H1 (cell line): ENCODE measurements at regions not wholly inside any gene's neighbourhood (a gene's known extent, or its start where the extent isn't known, plus 50 kb on each side); places are given as distances from the start of the nearest gene placed in this dataset.

ENCODE experiments used
- CTCF ChIA-PET: fragments of 300-600 bp; sonication (Branson Sonifier 250); formaldehyde crosslinking; loops from one replicate; lab custom pipeline; 2021; ENCODE audit not compliant: partially characterized antibody; lab: Charles Lee
- POLR2A ChIA-PET: fragments of 300-600 bp; sonication (Branson Sonifier 250); formaldehyde crosslinking; loops from one replicate; lab custom pipeline; 2021; ENCODE audit warnings: inconsistent platforms; ENCODE audit not compliant: partially characterized antibody; lab: Charles Lee
- DNase-seq, 2 experiments: peaks; one replicate each; pipeline versions ENCODE4 v3.0.0 to v3.0.0-alpha.2; 2010 to 2022; ENCODE audit warnings: low spot score in 2 of 2, low read depth in 1 of 2, mixed read lengths in 1 of 2
- FAIRE-seq: peaks from 2 replicates; lab custom pipeline; 2011; peaks lifted over from hg19 to GRCh38; lab: Jason Lieb, UNC
- H2AFZ ChIP-seq: 2 replicates; pipeline ENCODE4 v1.8.1; 2012; ENCODE audit warnings: low read length, inconsistent platforms
- H2AK5ac ChIP-seq: 2 replicates; pipeline ENCODE4 v1.6.1; 2013; ENCODE audit warnings: low read depth, low read length
- H2BK120ac ChIP-seq: replicated peaks from 2 replicates; pipeline ENCODE3; 2013; ENCODE audit warnings: low read depth, low read length, inconsistent platforms
- H2BK12ac ChIP-seq: 2 replicates; pipeline ENCODE4 v1.6.1; 2013; ENCODE audit warnings: low read depth, low read length
- H2BK15ac ChIP-seq: 2 replicates; pipeline ENCODE4 v1.6.1; 2013; ENCODE audit warnings: low read length
- H2BK20ac ChIP-seq: 2 replicates; pipeline ENCODE4 v1.6.1; 2013; ENCODE audit warnings: low read length
- H2BK5ac ChIP-seq: 2 replicates; pipeline ENCODE4 v1.6.1; 2013; ENCODE audit warnings: low read depth, low read length
- H3K14ac ChIP-seq: 2 replicates; pipeline ENCODE4 v1.6.1; 2013; ENCODE audit warnings: inconsistent platforms; ENCODE audit not compliant: insufficient read length
- H3K18ac ChIP-seq: 2 replicates; pipeline ENCODE4 v1.6.1; 2013; ENCODE audit warnings: low read length; ENCODE audit errors: extremely low read depth
- H3K23ac ChIP-seq: 2 replicates; pipeline ENCODE4 v1.6.1; 2013; ENCODE audit warnings: inconsistent platforms; ENCODE audit not compliant: insufficient read length
- H3K23me2 ChIP-seq: 2 replicates; pipeline ENCODE4 v1.6.1; 2013; ENCODE audit warnings: low read depth, low read length
- H3K27ac ChIP-seq: 2 replicates; pipeline ENCODE4 v1.6.1; 2011; ENCODE audit warnings: low read depth, low read length, inconsistent platforms
- H3K27me3 ChIP-seq, 4 experiments: replicated peaks in 1 of 4; 1 replicate in 1 of 4; 2 replicates in 3 of 4; pipeline versions ENCODE4 v1.6.1 to v1.8.1; 2011 to 2013; ENCODE audit warnings: low read length in 3 of 4, mild to moderate bottlenecking in 3 of 4, inconsistent platforms in 2 of 4, mixed read lengths in 2 of 4, moderate library complexity in 1 of 4; ENCODE audit not compliant: control insufficient read depth in 3 of 4, insufficient read depth in 3 of 4; ENCODE audit errors: extremely low read depth in 1 of 4
- H3K36me3 ChIP-seq, 4 experiments: 2 replicates each; pipeline versions ENCODE4 v1.6.1 to v1.8.1; 2011 to 2013; ENCODE audit warnings: mild to moderate bottlenecking in 4 of 4, low read length in 3 of 4, moderate library complexity in 2 of 4, control low read depth in 1 of 4, inconsistent platforms in 1 of 4; ENCODE audit not compliant: insufficient read depth in 4 of 4, control insufficient read depth in 2 of 4
- H3K4ac ChIP-seq: replicated peaks from 2 replicates; pipeline ENCODE3; 2013; ENCODE audit warnings: low read length, low read depth, mixed read lengths, inconsistent platforms; ENCODE audit not compliant: insufficient read length
- H3K4me1 ChIP-seq, 4 experiments: replicated peaks in 1 of 4; 1 replicate in 1 of 4; 2 replicates in 3 of 4; pipeline versions ENCODE4 v1.6.1 to v1.8.1; 2011 to 2013; ENCODE audit warnings: low read length in 3 of 4, inconsistent platforms in 2 of 4, mixed read lengths in 1 of 4; ENCODE audit not compliant: insufficient read depth in 4 of 4, control insufficient read depth in 3 of 4
- H3K4me2 ChIP-seq, 2 experiments: 2 replicates each; pipeline versions ENCODE4 v1.6.1 to v1.8.1; 2011 to 2013; ENCODE audit warnings: low read depth in 2 of 2, low read length in 2 of 2, control low read depth in 1 of 2, inconsistent platforms in 1 of 2, mild to moderate bottlenecking in 1 of 2; ENCODE audit not compliant: insufficient read depth in 1 of 2
- H3K4me3 ChIP-seq, 4 experiments: fragments of 200-600, 300-600 bp in 1 of 4; sonication (generic), shearing (Covaris generic), sonication (Bioruptor Twin) in 1 of 4; 2 replicates each; pipeline versions ENCODE4 v1.5.1 to v1.8.1; 2011 to 2016; ENCODE audit warnings: low read length in 4 of 4, low read depth in 3 of 4, control low read depth in 2 of 4, inconsistent platforms in 2 of 4, mild to moderate bottlenecking in 2 of 4, mixed read lengths in 1 of 4, moderate library complexity in 1 of 4; ENCODE audit not compliant: insufficient read depth in 2 of 4; ENCODE audit errors: extremely low read depth in 1 of 4
- H3K56ac ChIP-seq: replicated peaks from 2 replicates; pipeline ENCODE3; 2013; ENCODE audit warnings: low read depth, mild to moderate bottlenecking, mixed read lengths, low read length, inconsistent platforms; ENCODE audit not compliant: insufficient read length
- H3K79me1 ChIP-seq: 2 replicates; pipeline ENCODE4 v1.6.1; 2013; ENCODE audit warnings: low read depth, low read length, control low read depth
- H3K79me2 ChIP-seq, 2 experiments: 2 replicates each; pipeline versions ENCODE4 v1.6.1 to v1.8.1; 2012 to 2013; ENCODE audit warnings: low read length in 2 of 2, mild to moderate bottlenecking in 2 of 2, inconsistent platforms in 1 of 2; ENCODE audit not compliant: insufficient read depth in 2 of 2, control insufficient read depth in 1 of 2
- H3K9ac ChIP-seq, 4 experiments: replicated peaks in 1 of 4; 1 replicate in 1 of 4; 2 replicates in 3 of 4; pipeline versions ENCODE4 v1.6.1 to v1.8.1; 2011 to 2013; ENCODE audit warnings: low read depth in 3 of 4, low read length in 3 of 4, control low read depth in 2 of 4, mild to moderate bottlenecking in 2 of 4, moderate library complexity in 2 of 4, inconsistent platforms in 1 of 4; ENCODE audit errors: extremely low read depth in 1 of 4
- H3K9me3 ChIP-seq, 2 experiments: 2 replicates each; pipeline versions ENCODE4 v1.6.1 to v1.8.1; 2012 to 2013; ENCODE audit warnings: mild to moderate bottlenecking in 2 of 2, moderate library complexity in 2 of 2, control low read depth in 1 of 2, inconsistent platforms in 1 of 2, low read depth in 1 of 2, low read length in 1 of 2, mixed read lengths in 1 of 2; ENCODE audit not compliant: insufficient read depth in 2 of 2
- H4K20me1 ChIP-seq, 2 experiments: replicated peaks in 1 of 2; 2 replicates each; pipeline versions ENCODE3 to v1.8.1; 2011 to 2013; ENCODE audit warnings: inconsistent platforms in 2 of 2, low read length in 2 of 2, mild to moderate bottlenecking in 1 of 2; ENCODE audit not compliant: insufficient read depth in 2 of 2, control insufficient read depth in 1 of 2
- H4K5ac ChIP-seq: 2 replicates; pipeline ENCODE4 v1.6.1; 2013; ENCODE audit warnings: low read length, low read depth, mixed read lengths, inconsistent platforms; ENCODE audit not compliant: insufficient read length
- H4K8ac ChIP-seq: 2 replicates; pipeline ENCODE4 v1.8.0; 2013; ENCODE audit warnings: mild to moderate bottlenecking, moderate library complexity, low read length, inconsistent platforms; ENCODE audit not compliant: insufficient read depth; ENCODE audit errors: extremely low read depth
- H4K91ac ChIP-seq: replicated peaks from 2 replicates; pipeline ENCODE3; 2013; ENCODE audit warnings: low read length, mixed read lengths, inconsistent platforms; ENCODE audit not compliant: insufficient read length
- TBP ChIP-seq: IDR thresholded peaks from 2 replicates; pipeline ENCODE4 v1.6.1; 2011; ENCODE audit warnings: low read depth, low read length, improper control_type of control experiment
- WGBS, 2 experiments: shearing (Covaris generic) in 1 of 2; methylation state at CpG; one replicate each; pipeline versions ENCODE4 v1.1.6 to v1.1.7; 2013 to 2015; ENCODE audit warnings: low lambda C conversion rate in 2 of 2, mixed read lengths in 2 of 2, inconsistent platforms in 1 of 2, low coverage in 1 of 2, missing lambda C conversion rate in 1 of 2; ENCODE audit not compliant: insufficient replicate concordance in 2 of 2, insufficient coverage in 1 of 2, insufficient read length in 1 of 2; ENCODE audit errors: extremely low coverage in 1 of 2, missing lambda C conversion rate in 1 of 2; 5-methylcytosine and 5-hydroxymethylcytosine counted together

- no peaks in the 10 kb centered on the region for H3K23me2 ChIP-seq
- H4K5ac ChIP-seq, result no peak overlapping the region
- H3K23ac ChIP-seq, result no peak overlapping the region
- no peak overlapping the region for H2BK120ac ChIP-seq
- H3K18ac ChIP-seq, result no peak overlapping the region
- no peak overlapping the region for H3K9ac ChIP-seq
- no peak overlapping the region for H4K8ac ChIP-seq
- H3K36me3 ChIP-seq, result no peaks in the 10 kb centered on the region
- no peak overlapping the region; the same call in 1 of the 2 replicates for H2BK20ac ChIP-seq
- no peaks in the 10 kb centered on the region for H4K20me1 ChIP-seq
- FAIRE-seq (no peak), DNase-seq (no peak)
- no peaks in the 10 kb centered on the region; a peak in 1 of 7 replicates for H3K4me1 ChIP-seq
- WGBS, 2 experiments, result 90% methylated on average over 7 of the region's 7 CpGs; no CpG with 5 or more reads in 1 of the 2 experiments
- ChIA-PET POLR2A (no interaction called here), CTCF (interaction anchor here (0.6 to 1.2 kb wide), 3 partner anchors 13 to 231 kb away, joined by 3 to 4 read pairs (median 3); no protein-coding TSS in a partner anchor)
- no peaks in the 10 kb centered on the region for H3K79me1 ChIP-seq
- no peak overlapping the region for H3K14ac ChIP-seq
- H3K4me3 ChIP-seq, result no peak overlapping the region
- no peak for TF ChIP-seq TBP
- H2BK12ac ChIP-seq, result no peak overlapping the region
- H4K91ac ChIP-seq, result no peak overlapping the region
- H2AK5ac ChIP-seq, result no peak overlapping the region
- H2AFZ ChIP-seq, result 0 out of 2 replicates have a peak overlapping the region, but pooled peaks have one; percentile 15
- H3K27me3 ChIP-seq, result no peaks in the 10 kb centered on the region
- no peak overlapping the region for H3K56ac ChIP-seq
- no peaks in the 10 kb centered on the region for H3K79me2 ChIP-seq
- no peak overlapping the region for H3K27ac ChIP-seq
- H2BK5ac ChIP-seq, result no peak overlapping the region
- no peak overlapping the region for H3K4ac ChIP-seq
- H2BK15ac ChIP-seq, result no peak overlapping the region
- H3K9me3 ChIP-seq, result peaks cover 0 to 3% of the 10 kb centered on the region in 2 experiments; a peak in 1 of 4 replicates
- H3K4me2 ChIP-seq, result no peak overlapping the region
Observed at GRCh38 chr1:234862360-234862943, 252.5 kb upstream of the IRF2BP2 start.
